Progenitor cell of endocrine pancreas (in vitro differentiated cells): ENCODE measurements at regions not wholly inside any gene's neighbourhood (a gene's known extent, or its start where the extent isn't known, plus 50 kb on each side); places are given as distances from the start of the nearest gene placed in this dataset.

Experiments used
- DNase-seq: peaks from one replicate; pipeline ENCODE4 v3.0.0; 2021; ENCODE audit warnings: low spot score; ENCODE audit not compliant: unreplicated experiment
- H3K27ac Mint-ChIP-seq: 2 replicates; pipeline ENCODE4 v1.8.0; 2021; ENCODE audit warnings: mild to moderate bottlenecking, moderate library complexity, mixed read lengths
- H3K27me3 Mint-ChIP-seq: 2 replicates; pipeline ENCODE4 v1.8.0; 2021; ENCODE audit warnings: mixed read lengths
- H3K36me3 Mint-ChIP-seq: 2 replicates; pipeline ENCODE4 v1.8.0; 2022; ENCODE audit warnings: mixed read lengths; ENCODE audit not compliant: insufficient read depth
- H3K4me1 Mint-ChIP-seq: 2 replicates; pipeline ENCODE4 v1.8.0; 2021; ENCODE audit warnings: low read depth, mixed read lengths
- H3K4me3 Mint-ChIP-seq: 2 replicates; pipeline ENCODE4 v1.8.0; 2021; ENCODE audit warnings: low read depth, mild to moderate bottlenecking, moderate library complexity, mixed read lengths
- H3K9me3 Mint-ChIP-seq: 2 replicates; pipeline ENCODE4 v1.8.0; 2021; ENCODE audit warnings: low read depth, mixed read lengths
- TF ChIP-seq, protein P1 (sequence below): fragments of 200-600 bp; sonication (generic); IDR thresholded peaks from one replicate; pipeline ENCODE4 v1.5.0; 2021; ENCODE audit warnings: antibody characterized with exemption, mild to moderate bottlenecking; ENCODE audit not compliant: unreplicated experiment

DNA sequence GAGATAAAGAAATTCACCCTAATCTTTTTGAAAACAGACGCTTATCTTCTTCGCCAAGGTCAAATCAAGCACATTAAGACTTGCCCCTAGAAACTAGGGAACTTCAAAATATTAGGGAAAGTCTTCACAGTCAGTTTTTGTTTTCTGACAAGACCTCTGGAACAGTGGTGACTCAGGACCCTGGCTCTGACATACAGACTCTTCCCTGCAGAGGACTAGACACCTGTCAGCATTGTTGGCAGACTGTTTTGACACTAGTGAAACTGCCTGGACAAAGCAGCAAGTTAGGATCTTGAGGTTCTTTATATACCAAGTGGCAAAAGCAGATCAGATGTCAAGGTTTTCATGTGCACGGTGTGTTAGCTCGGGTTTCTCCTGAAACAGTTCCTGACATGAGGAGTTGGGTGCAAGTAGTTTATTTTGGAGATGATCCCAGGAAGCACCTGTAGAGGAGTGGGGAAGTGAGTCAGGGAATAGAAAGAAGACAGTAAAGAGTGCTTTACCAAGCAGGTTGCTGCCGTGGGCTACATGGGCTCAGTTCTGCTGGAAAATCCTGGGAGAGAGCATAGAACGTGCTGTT lies 182.0 kb upstream of the IRX5 start:
- Mint-ChIP-seq H3K9me3 (no peaks in the 10 kb centered on the region), H3K36me3 (no peaks in the 10 kb centered on the region), H3K27me3 (peaks cover 11% of the 10 kb centered on the region), H3K27ac (no peak overlapping the region), H3K4me3 (no peak overlapping the region), H3K4me1 (peaks cover 1% of the 10 kb centered on the region)
- TF ChIP-seq, protein P1, sequence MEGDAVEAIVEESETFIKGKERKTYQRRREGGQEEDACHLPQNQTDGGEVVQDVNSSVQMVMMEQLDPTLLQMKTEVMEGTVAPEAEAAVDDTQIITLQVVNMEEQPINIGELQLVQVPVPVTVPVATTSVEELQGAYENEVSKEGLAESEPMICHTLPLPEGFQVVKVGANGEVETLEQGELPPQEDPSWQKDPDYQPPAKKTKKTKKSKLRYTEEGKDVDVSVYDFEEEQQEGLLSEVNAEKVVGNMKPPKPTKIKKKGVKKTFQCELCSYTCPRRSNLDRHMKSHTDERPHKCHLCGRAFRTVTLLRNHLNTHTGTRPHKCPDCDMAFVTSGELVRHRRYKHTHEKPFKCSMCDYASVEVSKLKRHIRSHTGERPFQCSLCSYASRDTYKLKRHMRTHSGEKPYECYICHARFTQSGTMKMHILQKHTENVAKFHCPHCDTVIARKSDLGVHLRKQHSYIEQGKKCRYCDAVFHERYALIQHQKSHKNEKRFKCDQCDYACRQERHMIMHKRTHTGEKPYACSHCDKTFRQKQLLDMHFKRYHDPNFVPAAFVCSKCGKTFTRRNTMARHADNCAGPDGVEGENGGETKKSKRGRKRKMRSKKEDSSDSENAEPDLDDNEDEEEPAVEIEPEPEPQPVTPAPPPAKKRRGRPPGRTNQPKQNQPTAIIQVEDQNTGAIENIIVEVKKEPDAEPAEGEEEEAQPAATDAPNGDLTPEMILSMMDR = no peak
- DNase-seq = no peak

GRCh38 chr16:54746596-54746995 lies 184.1 kb upstream of the IRX5 start:
- Mint-ChIP-seq H3K27ac (no peak overlapping the region), H3K9me3 (no peaks in the 10 kb centered on the region), H3K4me3 (no peak overlapping the region), H3K4me1 (peaks cover 2% of the 10 kb centered on the region), H3K36me3 (no peaks in the 10 kb centered on the region), H3K27me3 (peaks cover 7% of the 10 kb centered on the region)
- TF ChIP-seq, protein P1 = no peak
- no peak for DNase-seq

DNA sequence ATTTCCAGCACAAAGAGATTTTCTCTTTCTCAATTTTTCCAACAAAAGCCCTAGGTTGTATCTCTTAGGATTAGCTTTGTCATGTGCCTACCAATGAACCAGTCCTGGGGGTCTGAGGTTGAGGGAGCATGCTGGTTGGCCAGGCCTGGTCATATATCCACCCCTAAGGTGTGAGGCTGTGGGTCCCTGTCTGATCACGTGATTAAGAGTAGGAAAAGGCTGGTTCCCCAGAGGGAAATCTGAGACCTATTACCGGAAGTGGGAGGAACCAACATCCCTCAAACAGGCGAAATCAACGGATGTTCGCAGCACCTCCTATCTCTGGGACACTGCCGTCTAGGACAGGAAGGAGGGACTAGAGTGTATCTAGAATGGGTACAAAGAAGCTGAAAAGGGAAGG lies 185.7 kb upstream of the IRX5 start:
- Mint-ChIP-seq H3K27me3 (peaks cover 7% of the 10 kb centered on the region), H3K27ac (no peak overlapping the region), H3K4me3 (no peak overlapping the region), H3K36me3 (no peaks in the 10 kb centered on the region), H3K9me3 (no peaks in the 10 kb centered on the region), H3K4me1 (peaks cover 2% of the 10 kb centered on the region)
- DNase-seq = no peak
- TF ChIP-seq, protein P1 = no peak

DNA sequence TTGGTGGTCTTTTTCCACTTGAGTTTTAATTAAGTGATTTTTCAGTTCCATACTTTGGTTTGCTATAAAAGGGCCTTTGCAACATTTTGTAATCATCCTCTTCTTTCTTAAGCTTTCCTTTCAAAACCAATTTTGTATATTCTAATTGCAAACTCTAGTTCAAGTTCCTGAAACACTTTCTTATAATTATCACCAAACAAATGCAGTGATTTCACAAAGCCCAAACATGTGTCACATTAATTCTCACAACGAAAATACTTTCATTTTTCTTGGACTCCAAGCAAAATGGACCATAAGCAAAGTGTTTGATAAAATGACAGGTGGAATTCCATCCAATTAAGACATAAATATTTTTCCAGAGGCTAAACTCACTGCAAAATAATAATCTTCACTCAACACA lies 188.2 kb upstream of the IRX5 start:
- Mint-ChIP-seq H3K27me3 (no peaks in the 10 kb centered on the region), H3K4me1 (peaks cover 2% of the 10 kb centered on the region), H3K9me3 (no peaks in the 10 kb centered on the region), H3K36me3 (no peaks in the 10 kb centered on the region), H3K4me3 (no peak overlapping the region), H3K27ac (no peak overlapping the region)
- no peak for DNase-seq
- TF ChIP-seq, protein P1 = no peak

DNA sequence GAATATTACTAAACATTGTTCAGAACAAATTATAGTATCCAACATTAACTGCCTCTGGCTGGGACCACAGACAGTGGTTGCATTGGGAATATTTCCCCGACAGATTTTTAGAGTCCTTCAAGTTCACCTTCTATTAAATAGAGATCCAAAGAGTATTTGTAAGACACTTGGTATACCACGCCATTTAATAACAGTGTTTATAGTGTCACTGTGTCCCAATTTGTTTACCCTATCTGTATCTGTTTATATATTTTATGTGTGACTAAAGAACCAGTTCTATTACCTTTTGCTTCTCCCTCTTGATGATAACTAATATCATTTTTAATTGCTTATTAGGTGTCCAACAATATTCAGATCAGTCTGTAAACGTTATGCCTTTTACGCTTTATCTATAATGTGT lies 191.3 kb upstream of the IRX5 start:
- DNase-seq = no peak
- no peak overlapping the region for H3K27ac Mint-ChIP-seq
- TF ChIP-seq, protein P1 = no peak
- H3K4me1 Mint-ChIP-seq = peaks cover 5% of the 10 kb centered on the region
- no peaks in the 10 kb centered on the region for H3K36me3 Mint-ChIP-seq
- H3K27me3 Mint-ChIP-seq = peaks cover 17% of the 10 kb centered on the region
- no peak overlapping the region for H3K4me3 Mint-ChIP-seq
- no peaks in the 10 kb centered on the region for H3K9me3 Mint-ChIP-seq
